ENCODE measurements at regions not wholly inside any gene's neighbourhood (a gene's known extent, or its start where the extent isn't known, plus 50 kb on each side); places are given as distances from the start of the nearest gene placed in this dataset.

DNA sequence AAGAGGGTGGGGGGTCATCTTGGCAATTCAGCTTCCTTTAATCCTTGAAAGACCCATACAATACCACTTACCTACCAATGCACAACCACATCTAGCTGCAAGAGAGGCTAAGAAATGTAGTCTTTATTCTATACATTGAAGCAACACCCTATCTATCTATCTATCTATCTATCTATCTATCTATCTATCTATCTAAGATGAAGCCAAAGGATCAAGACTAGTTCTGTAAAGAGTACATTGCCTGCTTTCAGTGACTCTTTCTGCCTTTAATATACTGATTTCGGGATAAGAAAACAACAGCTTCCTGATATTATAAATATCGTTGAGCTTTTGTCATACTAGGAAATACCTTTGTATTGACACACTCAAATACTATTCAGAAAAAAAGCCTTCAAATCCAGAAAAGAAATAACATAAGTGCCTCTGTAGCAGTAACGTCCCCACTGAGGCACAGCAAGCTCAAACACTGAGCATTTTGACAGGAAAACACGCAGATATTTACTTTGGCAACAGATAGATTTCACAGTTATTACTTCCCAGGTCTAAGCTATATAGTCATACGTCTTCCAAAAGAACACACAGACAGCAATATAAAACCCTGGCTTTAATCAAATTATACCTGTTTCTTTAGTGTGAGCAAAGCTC is 139.4 kb upstream of the SERTAD2 start:
- H3K27me3 ChIP-seq (replicated peaks in 1 of 4; ENCODE audit: control insufficient read depth in 3 of 4, extremely low read depth in 1 of 4, insufficient read depth in 3 of 4, low read length in 3 of 4): no peaks in the 10 kb centered on the region; a peak in 2 of 7 replicates
- no peak overlapping the region for H2AFZ ChIP-seq (ENCODE audit: low read length)
- no peak overlapping the region for H2AK5ac ChIP-seq (ENCODE audit: low read depth, low read length)
- no peak overlapping the region for H4K91ac ChIP-seq (replicated peaks; ENCODE audit: insufficient read length, low read length)
- no peak overlapping the region for H4K8ac ChIP-seq (ENCODE audit: extremely low read depth, insufficient read depth, low read length)
- DNase-seq (ENCODE audit: low read depth in 1 of 2, low spot score in 2 of 2) (no peak), FAIRE-seq (no peak)
- no peak overlapping the region for H4K5ac ChIP-seq (ENCODE audit: insufficient read length, low read depth, low read length)
- H3K9me3 ChIP-seq (ENCODE audit: insufficient read depth in 2 of 2, low read depth in 1 of 2, low read length in 1 of 2): no peaks in the 10 kb centered on the region
- no peak overlapping the region for H3K9ac ChIP-seq (replicated peaks in 1 of 4; ENCODE audit: extremely low read depth in 1 of 4, low read depth in 3 of 4, low read length in 3 of 4)
- no peaks in the 10 kb centered on the region for H4K20me1 ChIP-seq (replicated peaks in 1 of 2; ENCODE audit: control insufficient read depth in 1 of 2, insufficient read depth in 2 of 2, low read length in 2 of 2)
- H3K36me3 ChIP-seq (ENCODE audit: control insufficient read depth in 2 of 4, insufficient read depth in 4 of 4, low read length in 3 of 4): no peaks in the 10 kb centered on the region
- no peak overlapping the region for H3K23ac ChIP-seq (ENCODE audit: insufficient read length)
- no peak overlapping the region for H2BK15ac ChIP-seq (ENCODE audit: low read length)
- no peak overlapping the region for H3K18ac ChIP-seq (ENCODE audit: extremely low read depth, low read length)
- no peak overlapping the region for H2BK120ac ChIP-seq (replicated peaks; ENCODE audit: low read depth, low read length)
- H2BK12ac ChIP-seq (ENCODE audit: low read depth, low read length): no peak overlapping the region
- ChIA-PET POLR2A (ENCODE audit: partially characterized antibody) (no interaction called here), CTCF (ENCODE audit: partially characterized antibody) (interaction anchor here (0.9 to 3.0 kb wide), 10 partner anchors 8 to 161 kb away, joined by 3 to 12 read pairs (median 4); no protein-coding TSS in a partner anchor)
- H2BK20ac ChIP-seq (ENCODE audit: low read length): no peak overlapping the region
- no peaks in the 10 kb centered on the region for H3K23me2 ChIP-seq (ENCODE audit: low read depth, low read length)
- H3K4me2 ChIP-seq (ENCODE audit: insufficient read depth in 1 of 2, low read depth in 2 of 2, low read length in 2 of 2): no peak overlapping the region
- H3K4me3 ChIP-seq (ENCODE audit: extremely low read depth in 1 of 4, insufficient read depth in 2 of 4, low read depth in 3 of 4, low read length in 4 of 4): no peak overlapping the region
- no peak overlapping the region for H2BK5ac ChIP-seq (ENCODE audit: low read depth, low read length)
- H3K79me1 ChIP-seq (ENCODE audit: low read depth, low read length): no peaks in the 10 kb centered on the region
- peaks cover 0 to 8% (median 0%) of the 10 kb centered on the region in 4 experiments; a peak in 1 of 7 replicates for H3K4me1 ChIP-seq (replicated peaks in 1 of 4; ENCODE audit: control insufficient read depth in 3 of 4, insufficient read depth in 4 of 4, low read length in 3 of 4)
- no peak overlapping the region for H3K56ac ChIP-seq (replicated peaks; ENCODE audit: insufficient read length, low read depth, low read length)
- H3K79me2 ChIP-seq (ENCODE audit: control insufficient read depth in 1 of 2, insufficient read depth in 2 of 2, low read length in 2 of 2): no peaks in the 10 kb centered on the region
- no peak overlapping the region for H3K27ac ChIP-seq (ENCODE audit: low read depth, low read length)
- H3K14ac ChIP-seq (ENCODE audit: insufficient read length): no peak overlapping the region
- WGBS, 2 experiments (ENCODE audit: extremely low coverage in 1 of 2, insufficient coverage in 1 of 2, insufficient read length in 1 of 2, insufficient replicate concordance in 2 of 2, low coverage in 1 of 2, low lambda C conversion rate in 2 of 2, missing lambda C conversion rate in 1 of 2): 85% methylated on average over 5 of the region's 5 CpGs; no CpG with 5 or more reads in 1 of the 2 experiments
- no peak overlapping the region for H3K4ac ChIP-seq (replicated peaks; ENCODE audit: insufficient read length, low read depth, low read length)
- TF ChIP-seq RXRA (IDR thresholded peaks at IDR 0.05; ENCODE audit: insufficient read depth, low read depth, low read length) (no peak), EZH2 (IDR thresholded peaks at IDR 0.05; ENCODE audit: low read depth, low read length, severe bottlenecking) (no peak), TBP (IDR thresholded peaks at IDR 0.05; ENCODE audit: low read depth, low read length) (no peak), ATF3 (IDR thresholded peaks at IDR 0.05; ENCODE audit: insufficient read depth, low read depth, low read length) (no peak), TAF1 (IDR thresholded peaks at IDR 0.05; ENCODE audit: low read depth, low read length) (no peak), RBBP5 (IDR thresholded peaks at IDR 0.05; ENCODE audit: borderline replicate concordance, low read depth, low read length) (no peak), ASH2L (IDR thresholded peaks at IDR 0.05; ENCODE audit: low read length) (no peak), CBX8 (IDR thresholded peaks at IDR 0.05; ENCODE audit: borderline replicate concordance, low read depth, low read length) (no peak), GTF2F1 (IDR thresholded peaks at IDR 0.05; ENCODE audit: borderline replicate concordance, low read depth, low read length) (no peak), CEBPB (IDR thresholded peaks at IDR 0.05; ENCODE audit: low read depth, low read length) (no peak), JUN (IDR thresholded peaks at IDR 0.05; ENCODE audit: low read depth, low read length) (no peak), CHD2 (IDR thresholded peaks at IDR 0.05; ENCODE audit: low read length) (no peak), NANOG (IDR thresholded peaks at IDR 0.05; ENCODE audit: insufficient read depth, low read depth, low read length, poor library complexity, severe bottlenecking) (no peak), JUND (IDR thresholded peaks at IDR 0.05; ENCODE audit: low read length) (no peak)

Data from H1 (cell line).